Nephron (organoid): ENCODE measurements at regions not wholly inside any gene's neighbourhood (a gene's known extent, or its start where the extent isn't known, plus 50 kb on each side); places are given as distances from the start of the nearest gene placed in this dataset.

Experiments used
- H3K27ac Mint-ChIP-seq, 3 experiments: 2 replicates each; pipeline ENCODE4 v1.8.0; 2020; ENCODE audit warnings: mixed read lengths in 3 of 3, mild to moderate bottlenecking in 2 of 3, moderate library complexity in 1 of 3
- H3K27me3 Mint-ChIP-seq: 2 replicates; pipeline ENCODE4 v1.8.0; 2021; ENCODE audit warnings: low read depth, mild to moderate bottlenecking, moderate library complexity, mixed read lengths
- H3K36me3 Mint-ChIP-seq: 2 replicates; pipeline ENCODE4 v1.8.0; 2020; ENCODE audit warnings: low read depth, mixed read lengths
- H3K4me1 Mint-ChIP-seq: 2 replicates; pipeline ENCODE4 v1.8.0; 2020; ENCODE audit warnings: mixed read lengths
- H3K4me3 Mint-ChIP-seq, 3 experiments: 2 replicates each; pipeline ENCODE4 v1.8.0; 2020; ENCODE audit warnings: mild to moderate bottlenecking in 3 of 3, mixed read lengths in 3 of 3, moderate library complexity in 2 of 3
- H3K9me3 Mint-ChIP-seq: 2 replicates; pipeline ENCODE4 v1.8.0; 2020; ENCODE audit warnings: mixed read lengths
- CTCF ChIP-seq, 3 experiments: fragments of 200-600 bp; sonication (generic); IDR thresholded peaks; one replicate each; pipeline ENCODE4 v1.5.0; 2021; ENCODE audit warnings: antibody characterized with exemption in 3 of 3; ENCODE audit not compliant: unreplicated experiment in 3 of 3

- Mint-ChIP-seq H3K4me3 (no peak overlapping the region), H3K4me1 (peaks cover 4% of the 10 kb centered on the region), H3K27ac (no peak overlapping the region), H3K36me3 (peaks cover 5% of the 10 kb centered on the region), H3K27me3 (no peaks in the 10 kb centered on the region), H3K9me3 (peaks cover 4% of the 10 kb centered on the region)
- TF ChIP-seq CTCF (IDR thresholded peaks at IDR 0.05; ENCODE audit: unreplicated experiment in 3 of 3): no peak
These were observed 508.2 kb downstream of the TNS1 start for GRCh38 chr2:217494557-217494956.

- TF ChIP-seq CTCF (IDR thresholded peaks at IDR 0.05; ENCODE audit: unreplicated experiment in 3 of 3): no peak
- peaks cover 5% of the 10 kb centered on the region for H3K36me3 Mint-ChIP-seq
- peaks cover 4% of the 10 kb centered on the region for H3K9me3 Mint-ChIP-seq
- no peak overlapping the region for H3K27ac Mint-ChIP-seq
- no peaks in the 10 kb centered on the region for H3K4me1 Mint-ChIP-seq
- no peak overlapping the region for H3K4me3 Mint-ChIP-seq
- H3K27me3 Mint-ChIP-seq: no peaks in the 10 kb centered on the region
These were observed 511.5 kb downstream of the TNS1 start for GRCh38 chr2:217491271-217491670.

GRCh38 chr2:217489145-217489960 is 513.4 kb downstream of the TNS1 start:
- Mint-ChIP-seq H3K9me3 (peaks cover 4% of the 10 kb centered on the region), H3K27me3 (no peaks in the 10 kb centered on the region), H3K27ac (peak overlapping the region in 1 of 3 experiments; percentile 21), H3K36me3 (peaks cover 5% of the 10 kb centered on the region), H3K4me3 (no peak overlapping the region), H3K4me1 (no peaks in the 10 kb centered on the region)
- no peak for TF ChIP-seq CTCF (IDR thresholded peaks at IDR 0.05; ENCODE audit: unreplicated experiment in 3 of 3)

- no peaks in the 10 kb centered on the region for H3K27me3 Mint-ChIP-seq
- no peak overlapping the region for H3K27ac Mint-ChIP-seq
- no peak for TF ChIP-seq CTCF (IDR thresholded peaks at IDR 0.05; ENCODE audit: unreplicated experiment in 3 of 3)
- H3K4me1 Mint-ChIP-seq: peaks cover 23% of the 10 kb centered on the region
- H3K4me3 Mint-ChIP-seq: no peak overlapping the region
- no peaks in the 10 kb centered on the region for H3K9me3 Mint-ChIP-seq
- H3K36me3 Mint-ChIP-seq: no peaks in the 10 kb centered on the region
These were observed 518.7 kb downstream of the TNS1 start for GRCh38 chr2:217484046-217484445.

- peak overlapping the region; percentile 50 to 73 (median 60) for H3K27ac Mint-ChIP-seq
- no peaks in the 10 kb centered on the region for H3K9me3 Mint-ChIP-seq
- TF ChIP-seq CTCF (IDR thresholded peaks at IDR 0.05; ENCODE audit: unreplicated experiment in 3 of 3): no peak
- H3K36me3 Mint-ChIP-seq: no peaks in the 10 kb centered on the region
- peaks cover 40% of the 10 kb centered on the region for H3K4me1 Mint-ChIP-seq
- no peaks in the 10 kb centered on the region for H3K27me3 Mint-ChIP-seq
- no peak overlapping the region for H3K4me3 Mint-ChIP-seq
These were observed 520.6 kb downstream of the TNS1 start for GRCh38 chr2:217482056-217482710.
